RPMI7951 (cell line): ENCODE measurements at regions not wholly inside any gene's neighbourhood (a gene's known extent, or its start where the extent isn't known, plus 50 kb on each side); places are given as distances from the start of the nearest gene placed in this dataset.
"Not testable (repeated sequence)": the region's sequence is repeated elsewhere in the genome, so short reads cannot be mapped to it uniquely, and the experiment has no call there.

Experiments
- DNase-seq: peaks from one replicate; pipeline ENCODE4 v3.0.0-alpha.2; 2012; ENCODE audit warnings: low read depth

GRCh38 chr20:53773792-53774401 lies 180.3 kb upstream of the ZNF217 start:
- DNase-seq, result peak; percentile 91

DNA sequence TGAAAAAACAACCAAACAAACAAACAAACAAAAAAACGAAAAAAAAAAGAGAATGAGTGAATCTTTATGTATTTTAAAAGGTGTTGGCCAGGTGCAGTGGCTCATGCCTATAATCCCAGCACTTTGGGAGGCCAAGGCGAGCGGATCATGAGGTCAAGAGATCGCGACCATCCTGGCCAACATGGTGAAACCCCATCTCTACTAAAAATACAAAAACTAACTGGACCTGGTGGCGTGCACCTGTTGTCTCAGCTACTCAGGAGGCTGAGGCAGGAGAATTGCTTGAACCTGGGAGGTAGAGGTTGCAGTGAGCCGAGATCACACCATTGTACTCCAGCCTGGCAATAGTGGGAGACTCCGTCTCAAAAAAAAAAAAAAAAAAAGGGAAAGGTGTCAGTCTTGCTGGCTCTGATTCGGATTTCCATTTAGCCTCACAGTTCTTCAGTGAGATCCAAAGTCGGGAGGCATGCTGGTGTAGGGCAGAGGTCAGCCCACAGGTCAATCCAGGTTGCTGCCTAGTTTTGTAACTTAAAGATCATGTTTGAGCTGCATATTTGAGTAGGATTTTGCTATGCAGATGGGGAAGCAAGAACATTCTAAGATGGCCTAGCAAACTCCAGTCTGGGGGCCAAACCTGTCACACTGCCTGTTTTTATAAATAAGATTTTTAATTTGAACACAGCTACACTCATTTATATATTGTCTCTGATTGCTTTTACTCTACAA lies 179.6 kb upstream of the ZNF217 start:
- DNase-seq, result not testable (repeated sequence)

DNA sequence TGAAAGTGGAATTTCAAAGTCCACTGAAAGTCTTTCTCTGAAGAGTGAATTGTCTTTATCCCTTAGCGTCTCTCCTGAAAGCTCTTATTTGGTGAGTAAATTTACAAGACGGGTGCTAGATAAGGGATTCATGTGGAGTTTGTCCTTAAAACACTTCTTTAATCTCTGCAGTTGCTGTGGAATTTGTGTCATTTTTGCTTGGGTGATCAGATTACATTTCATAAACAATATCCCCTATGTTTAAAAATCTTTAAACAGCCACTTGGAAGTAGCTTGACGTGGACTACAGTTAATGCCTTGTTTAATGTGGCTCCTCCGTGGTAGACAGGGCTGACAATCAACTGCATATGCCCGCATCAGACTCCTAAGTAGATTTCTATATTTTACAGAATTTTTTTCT lies 175.4 kb upstream of the ZNF217 start:
- peak; percentile 52 for DNase-seq

DNA sequence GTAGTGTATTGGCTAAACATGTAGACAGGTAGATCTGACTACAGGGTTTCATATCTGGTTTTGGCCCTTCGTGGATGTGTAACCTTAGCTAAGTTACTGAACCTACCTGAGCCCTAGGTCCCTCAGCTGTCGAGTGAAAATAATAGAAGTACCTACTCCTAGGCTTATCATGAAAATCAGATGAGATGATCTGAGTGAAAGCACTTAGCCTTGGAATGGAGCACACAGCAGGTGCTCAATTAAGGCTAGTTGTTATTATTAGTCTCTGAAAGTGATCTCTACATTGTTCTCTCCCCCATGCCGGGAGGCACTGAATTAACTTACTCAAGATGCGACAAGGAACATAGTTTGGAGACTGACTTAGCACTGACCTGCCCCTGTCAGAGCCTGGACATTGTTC lies 174.7 kb upstream of the ZNF217 start:
- no peak for DNase-seq

- peak; percentile 43 for DNase-seq
Observed at GRCh38 chr20:53767206-53767930, 173.7 kb upstream of the ZNF217 start.

DNA sequence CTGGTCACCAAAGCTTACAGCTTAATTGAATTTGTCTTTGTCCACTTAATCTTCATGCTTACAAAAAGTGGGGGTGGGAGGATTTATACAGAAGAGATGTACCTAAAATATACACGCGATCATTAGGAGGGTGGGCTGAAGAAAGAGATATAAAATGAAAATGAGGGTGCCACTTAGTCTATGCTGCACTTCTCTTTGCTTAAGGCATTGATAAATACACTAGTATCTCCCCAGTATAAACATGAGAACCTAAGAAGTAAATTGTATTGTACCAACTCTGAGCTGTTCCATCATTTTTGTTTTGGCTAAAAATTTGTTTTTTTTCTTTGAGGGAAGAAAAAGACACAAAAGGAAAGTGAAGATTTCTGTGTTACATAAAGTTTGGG lies 170.8 kb upstream of the ZNF217 start:
- DNase-seq, result no peak

- peak; percentile 53 for DNase-seq
Observed at GRCh38 chr20:53763707-53764414, 170.2 kb upstream of the ZNF217 start.

DNA sequence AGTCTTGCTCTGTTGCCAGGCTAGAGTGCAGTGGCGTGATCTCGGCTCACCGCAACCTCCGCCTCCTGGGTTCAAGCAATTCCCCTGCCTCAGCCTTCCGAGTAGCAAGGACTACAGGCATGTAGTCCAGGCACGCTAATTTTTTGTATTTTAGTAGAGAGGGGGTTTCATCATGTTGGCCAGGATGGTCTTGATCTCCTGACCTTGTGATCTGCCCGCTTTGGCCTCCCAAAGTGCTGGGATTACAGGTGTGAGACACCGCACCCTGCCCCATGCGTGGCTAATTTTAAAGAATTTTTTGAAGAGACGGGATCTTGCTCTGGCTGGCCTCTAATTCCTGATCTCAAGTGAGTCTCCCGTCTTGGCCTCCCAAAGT lies 168.8 kb upstream of the ZNF217 start:
- DNase-seq, result not testable (repeated sequence)

GRCh38 chr20:53760025-53760441 lies 166.4 kb upstream of the ZNF217 start:
- DNase-seq, result no peak

- DNase-seq, result no peak
Observed at GRCh38 chr20:53757472-53757913, 163.9 kb upstream of the ZNF217 start.

DNA sequence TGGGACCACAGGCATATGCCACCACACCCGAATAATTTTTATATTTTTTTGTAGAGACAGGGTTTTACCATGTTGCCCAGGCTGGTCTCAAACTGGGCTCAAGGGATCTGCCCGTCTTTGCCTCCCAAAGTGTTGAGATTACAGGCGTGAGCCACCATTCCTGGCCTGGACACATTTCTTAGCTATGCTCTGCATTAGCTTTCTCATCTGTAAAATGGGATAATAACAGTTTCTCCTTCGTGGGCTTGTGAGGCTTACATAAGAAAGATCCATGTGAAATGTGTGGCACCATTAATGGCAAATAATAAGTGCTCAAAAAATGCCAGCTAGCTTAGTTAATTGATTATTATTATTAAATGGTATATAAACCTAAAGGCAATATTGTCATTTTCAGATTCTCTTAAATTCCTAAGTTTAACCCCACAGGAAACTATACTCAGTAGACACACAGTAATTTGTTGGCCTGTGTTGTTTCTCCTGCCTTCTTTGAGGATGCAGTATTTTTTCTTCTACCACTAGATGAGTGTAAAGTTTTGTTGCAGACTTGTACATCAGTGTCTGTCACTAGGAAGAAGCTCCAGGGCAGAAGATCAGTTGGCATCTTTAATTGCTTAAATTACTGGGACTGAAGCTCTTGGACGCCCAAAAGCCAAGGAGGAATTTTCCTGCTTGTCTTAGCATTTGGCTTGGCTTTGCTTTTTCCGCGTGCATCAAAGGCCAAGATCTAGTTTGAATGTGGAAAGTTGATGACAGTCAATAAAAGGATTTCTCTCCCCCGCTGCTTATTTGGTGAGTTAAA lies 162.3 kb upstream of the ZNF217 start:
- DNase-seq, result peak; percentile 41

GRCh38 chr20:53753880-53754459 lies 160.3 kb upstream of the ZNF217 start:
- no peak for DNase-seq

DNA sequence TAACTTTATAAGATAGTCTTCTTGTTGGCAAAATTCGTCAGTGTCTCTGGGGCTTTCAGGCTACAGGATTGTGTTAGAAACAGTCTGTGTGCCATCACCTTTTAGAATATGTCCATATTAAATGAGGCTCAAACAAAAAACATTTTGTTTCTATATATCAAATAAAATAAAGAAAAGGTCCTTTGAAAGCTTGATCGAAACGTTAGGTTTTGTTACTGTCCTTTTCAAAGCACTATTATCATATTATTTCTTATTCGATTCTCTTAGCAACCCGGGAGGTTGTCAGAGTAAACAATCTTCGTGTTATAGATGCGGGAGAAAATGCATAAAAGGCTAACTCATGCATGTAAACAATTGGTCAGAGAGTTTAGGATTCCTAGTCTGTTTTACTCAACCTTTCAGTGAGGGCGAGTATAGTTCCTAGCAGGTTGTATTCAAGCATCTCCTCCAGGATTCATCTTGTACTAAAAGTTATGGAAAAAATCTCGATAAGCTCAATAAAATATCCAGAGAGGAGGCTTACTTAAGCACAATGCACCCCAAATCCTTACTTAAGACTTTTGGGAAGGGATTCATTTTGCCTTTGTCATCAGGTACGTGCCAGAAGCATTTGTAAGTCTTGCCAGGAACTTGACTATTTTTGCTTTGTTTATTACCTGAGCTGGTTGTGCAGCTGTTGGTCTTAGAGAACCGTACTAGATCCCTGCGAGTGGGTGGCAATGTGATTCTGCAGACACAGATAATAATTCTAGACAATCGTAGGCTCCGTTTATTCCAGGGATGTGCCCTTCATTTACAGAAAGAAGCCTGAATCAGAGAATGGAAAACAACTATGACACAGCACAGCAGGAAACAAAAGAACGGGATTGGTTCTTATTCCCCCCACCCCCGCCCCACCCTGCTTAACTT lies 159.6 kb upstream of the ZNF217 start:
- DNase-seq, result peak; percentile 72

DNA sequence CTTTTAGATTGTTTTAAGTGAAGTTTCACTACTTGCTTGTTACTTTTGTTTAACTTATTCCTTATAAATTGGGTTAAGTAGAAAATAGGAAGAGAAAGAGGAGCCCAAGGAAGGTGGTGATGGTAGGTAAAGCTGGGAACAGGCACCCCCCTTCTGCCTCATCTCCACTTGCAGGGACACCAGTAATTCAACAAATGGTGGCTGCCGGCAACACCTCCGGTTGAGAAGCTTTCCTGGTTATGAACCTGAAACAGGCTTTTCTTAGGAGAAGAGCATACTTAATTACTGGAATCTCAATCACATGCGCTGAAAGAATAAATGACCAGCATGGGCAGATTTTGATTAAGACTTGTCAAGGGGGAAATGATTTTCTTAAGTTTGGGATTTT lies 158.9 kb upstream of the ZNF217 start:
- DNase-seq, result no peak

- peak; percentile 32 for DNase-seq
Observed at GRCh38 chr20:53751620-53752318, 158.1 kb upstream of the ZNF217 start.

- DNase-seq, result peak; percentile 99
Observed at GRCh38 chr20:53750827-53751619, 157.4 kb upstream of the ZNF217 start.

DNA sequence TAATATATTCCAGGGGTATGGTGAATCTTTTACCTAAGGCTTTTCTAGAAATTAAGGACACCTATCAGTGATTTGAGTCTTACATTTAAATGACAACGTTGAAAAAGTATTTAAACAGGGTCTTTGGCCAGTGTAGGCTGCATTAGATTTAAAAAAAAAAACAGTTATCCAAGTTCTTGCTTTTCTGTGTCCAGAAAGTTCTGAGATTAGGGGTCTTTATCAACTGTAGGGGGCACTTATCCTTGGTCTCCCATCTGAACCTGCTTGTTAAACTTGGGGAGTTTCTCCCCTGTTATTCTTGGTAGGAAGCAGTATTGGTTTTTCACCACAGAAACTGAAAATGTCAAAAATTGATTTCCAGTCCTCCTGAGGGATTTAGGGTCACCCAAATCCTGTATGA lies 155.9 kb upstream of the ZNF217 start:
- no peak for DNase-seq

- DNase-seq, result peak; percentile 72
Observed at GRCh38 chr20:53748821-53749421, 155.3 kb upstream of the ZNF217 start.
